ENCODE measurements at regions not wholly inside any gene's neighbourhood (a gene's known extent, or its start where the extent isn't known, plus 50 kb on each side); places are given as distances from the start of the nearest gene placed in this dataset.

DNA sequence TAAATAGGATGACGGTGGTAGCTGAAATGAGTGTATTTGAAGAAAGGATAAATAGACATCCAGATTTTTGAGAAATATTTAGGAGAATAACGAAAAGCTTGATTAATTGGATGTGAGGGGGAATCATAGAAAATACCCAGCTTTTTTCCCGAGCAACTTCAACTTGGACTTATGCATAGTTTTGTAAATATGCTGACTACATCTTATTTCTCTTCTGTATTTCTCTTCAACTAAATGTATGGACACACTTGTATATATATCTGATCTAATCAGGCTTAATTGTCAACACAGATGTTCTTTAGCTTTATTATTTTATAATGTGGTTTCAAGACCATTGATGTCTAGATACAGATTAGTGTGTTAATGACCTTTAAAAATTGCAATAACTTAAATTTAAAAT is 685.0 kb downstream of the SLITRK1 start:
- TF ChIP-seq POLR2A (IDR thresholded peaks at IDR 0.05): no peak
- TF ChIP-seq, protein P1, sequence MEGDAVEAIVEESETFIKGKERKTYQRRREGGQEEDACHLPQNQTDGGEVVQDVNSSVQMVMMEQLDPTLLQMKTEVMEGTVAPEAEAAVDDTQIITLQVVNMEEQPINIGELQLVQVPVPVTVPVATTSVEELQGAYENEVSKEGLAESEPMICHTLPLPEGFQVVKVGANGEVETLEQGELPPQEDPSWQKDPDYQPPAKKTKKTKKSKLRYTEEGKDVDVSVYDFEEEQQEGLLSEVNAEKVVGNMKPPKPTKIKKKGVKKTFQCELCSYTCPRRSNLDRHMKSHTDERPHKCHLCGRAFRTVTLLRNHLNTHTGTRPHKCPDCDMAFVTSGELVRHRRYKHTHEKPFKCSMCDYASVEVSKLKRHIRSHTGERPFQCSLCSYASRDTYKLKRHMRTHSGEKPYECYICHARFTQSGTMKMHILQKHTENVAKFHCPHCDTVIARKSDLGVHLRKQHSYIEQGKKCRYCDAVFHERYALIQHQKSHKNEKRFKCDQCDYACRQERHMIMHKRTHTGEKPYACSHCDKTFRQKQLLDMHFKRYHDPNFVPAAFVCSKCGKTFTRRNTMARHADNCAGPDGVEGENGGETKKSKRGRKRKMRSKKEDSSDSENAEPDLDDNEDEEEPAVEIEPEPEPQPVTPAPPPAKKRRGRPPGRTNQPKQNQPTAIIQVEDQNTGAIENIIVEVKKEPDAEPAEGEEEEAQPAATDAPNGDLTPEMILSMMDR (IDR thresholded peaks at IDR 0.05): no peak
